Esophagus squamous epithelium (tissue), 4 donors: ENCODE measurements at regions not wholly inside any gene's neighbourhood (a gene's known extent, or its start where the extent isn't known, plus 50 kb on each side); places are given as distances from the start of the nearest gene placed in this dataset.

Experiments used
- POLR2A ChIP-seq, 4 donors: fragments of 450-650 bp; IDR thresholded peaks; one replicate each; pipeline ENCODE4 v1.6.1; 2017; ENCODE audit warnings: antibody characterized with exemption in 4 of 4, mild to moderate bottlenecking in 4 of 4, moderate library complexity in 3 of 4
- TF ChIP-seq, protein P1 (sequence below), 6 experiments: fragments of 450-650 bp in 4 of 6; fragments of 200-600 bp in 2 of 6; sonication (generic) in 2 of 6; IDR thresholded peaks; one replicate each; pipeline ENCODE4 v1.5.1; 2016 to 2019; ENCODE audit warnings: antibody characterized with exemption in 6 of 6, mild to moderate bottlenecking in 4 of 6, moderate library complexity in 4 of 6

DNA sequence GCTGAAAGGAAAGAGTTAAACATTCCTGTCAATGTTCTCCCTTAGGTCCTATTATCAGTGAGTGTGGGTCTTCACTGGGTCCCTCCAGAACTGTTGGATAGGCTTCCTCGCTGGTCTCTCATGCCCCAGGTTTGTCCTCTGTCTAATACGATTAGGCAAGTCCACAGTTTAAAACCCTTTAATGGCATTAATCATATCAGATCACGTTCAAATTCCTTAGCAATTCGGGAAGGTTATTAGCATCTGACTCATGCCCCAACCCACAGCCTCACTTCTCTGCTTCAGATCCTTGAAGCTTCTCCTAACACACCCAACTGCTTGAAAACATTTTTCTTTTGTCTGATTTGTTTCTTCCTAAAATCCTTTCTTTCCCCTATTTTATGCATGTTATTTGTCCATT, 224.3 kb upstream of the ATP10A start:
- TF ChIP-seq, protein P1, sequence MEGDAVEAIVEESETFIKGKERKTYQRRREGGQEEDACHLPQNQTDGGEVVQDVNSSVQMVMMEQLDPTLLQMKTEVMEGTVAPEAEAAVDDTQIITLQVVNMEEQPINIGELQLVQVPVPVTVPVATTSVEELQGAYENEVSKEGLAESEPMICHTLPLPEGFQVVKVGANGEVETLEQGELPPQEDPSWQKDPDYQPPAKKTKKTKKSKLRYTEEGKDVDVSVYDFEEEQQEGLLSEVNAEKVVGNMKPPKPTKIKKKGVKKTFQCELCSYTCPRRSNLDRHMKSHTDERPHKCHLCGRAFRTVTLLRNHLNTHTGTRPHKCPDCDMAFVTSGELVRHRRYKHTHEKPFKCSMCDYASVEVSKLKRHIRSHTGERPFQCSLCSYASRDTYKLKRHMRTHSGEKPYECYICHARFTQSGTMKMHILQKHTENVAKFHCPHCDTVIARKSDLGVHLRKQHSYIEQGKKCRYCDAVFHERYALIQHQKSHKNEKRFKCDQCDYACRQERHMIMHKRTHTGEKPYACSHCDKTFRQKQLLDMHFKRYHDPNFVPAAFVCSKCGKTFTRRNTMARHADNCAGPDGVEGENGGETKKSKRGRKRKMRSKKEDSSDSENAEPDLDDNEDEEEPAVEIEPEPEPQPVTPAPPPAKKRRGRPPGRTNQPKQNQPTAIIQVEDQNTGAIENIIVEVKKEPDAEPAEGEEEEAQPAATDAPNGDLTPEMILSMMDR (IDR thresholded peaks at IDR 0.05): no peak
- no peak for TF ChIP-seq POLR2A (IDR thresholded peaks at IDR 0.05)
